ENCODE measurements at regions not wholly inside any gene's neighbourhood (a gene's known extent, or its start where the extent isn't known, plus 50 kb on each side); places are given as distances from the start of the nearest gene placed in this dataset.

- Histone ChIP-seq H3K27me3 (replicated peaks; ENCODE audit: insufficient read depth, low read depth, low read length, poor library complexity) (no peaks in the 10 kb centered on the region), H3K27ac (ENCODE audit: low read depth, low read length, poor library complexity, severe bottlenecking) (no peak overlapping the region), H3K4me3 (ENCODE audit: low read depth, low read length, poor library complexity, severe bottlenecking) (no peak overlapping the region), H3K9me3 (ENCODE audit: low read depth, low read length, poor library complexity, severe bottlenecking) (no peaks in the 10 kb centered on the region), H3K36me3 (ENCODE audit: insufficient read depth, low read length, poor library complexity, severe bottlenecking) (no peaks in the 10 kb centered on the region), H3K4me1 (ENCODE audit: insufficient read depth, low read length, poor library complexity, severe bottlenecking) (no peaks in the 10 kb centered on the region)
- DNase-seq (ENCODE audit: low spot score), result no peak
- ChIA-PET POLR2A (ENCODE audit: low non-redundant PET) (no interaction called here), CTCF (no interaction called here)
- no TSS peak for BruUV-seq (replicated peaks)
- intact Hi-C loops (cut with micrococcal nuclease; ENCODE audit: unreplicated experiment), result loop anchor here (10.0 kb wide), 1 partner anchor 212 kb away; the partner anchor contains the start of gene COX20
- TF ChIP-seq, protein P1, sequence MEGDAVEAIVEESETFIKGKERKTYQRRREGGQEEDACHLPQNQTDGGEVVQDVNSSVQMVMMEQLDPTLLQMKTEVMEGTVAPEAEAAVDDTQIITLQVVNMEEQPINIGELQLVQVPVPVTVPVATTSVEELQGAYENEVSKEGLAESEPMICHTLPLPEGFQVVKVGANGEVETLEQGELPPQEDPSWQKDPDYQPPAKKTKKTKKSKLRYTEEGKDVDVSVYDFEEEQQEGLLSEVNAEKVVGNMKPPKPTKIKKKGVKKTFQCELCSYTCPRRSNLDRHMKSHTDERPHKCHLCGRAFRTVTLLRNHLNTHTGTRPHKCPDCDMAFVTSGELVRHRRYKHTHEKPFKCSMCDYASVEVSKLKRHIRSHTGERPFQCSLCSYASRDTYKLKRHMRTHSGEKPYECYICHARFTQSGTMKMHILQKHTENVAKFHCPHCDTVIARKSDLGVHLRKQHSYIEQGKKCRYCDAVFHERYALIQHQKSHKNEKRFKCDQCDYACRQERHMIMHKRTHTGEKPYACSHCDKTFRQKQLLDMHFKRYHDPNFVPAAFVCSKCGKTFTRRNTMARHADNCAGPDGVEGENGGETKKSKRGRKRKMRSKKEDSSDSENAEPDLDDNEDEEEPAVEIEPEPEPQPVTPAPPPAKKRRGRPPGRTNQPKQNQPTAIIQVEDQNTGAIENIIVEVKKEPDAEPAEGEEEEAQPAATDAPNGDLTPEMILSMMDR (conservative IDR thresholded peaks at IDR 0.05; ENCODE audit: low read depth, low read length), result no peak
- no peak for TF ChIP-seq EZH2 (IDR thresholded peaks at IDR 0.05; ENCODE audit: borderline replicate concordance, low read depth, low read length, poor library complexity, severe bottlenecking)
Measured at GRCh38 chr1:245046769-245047168, 108.0 kb upstream of the KIF26B start.

DNA sequence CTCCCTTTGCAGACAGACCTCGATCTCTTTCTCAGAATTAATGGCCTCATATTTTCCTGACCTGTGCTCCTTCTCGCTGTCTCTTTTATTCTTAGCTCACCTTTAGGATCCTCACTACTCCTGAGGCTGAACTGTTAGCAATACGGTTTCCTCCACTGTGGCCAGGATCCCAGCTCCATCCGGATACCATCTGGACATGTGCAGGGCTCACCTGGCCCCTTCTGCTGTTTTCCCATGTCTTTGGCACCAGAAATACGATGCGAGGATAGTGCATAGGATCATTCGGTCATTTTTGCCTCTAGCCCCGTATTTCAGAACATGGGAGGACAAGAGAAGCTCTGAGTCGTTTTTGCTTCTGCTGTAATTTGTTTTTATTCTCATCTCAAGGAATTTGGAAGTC lies 108.5 kb upstream of the KIF26B start:
- no peak for DNase-seq (ENCODE audit: low spot score)
- ChIA-PET POLR2A (ENCODE audit: low non-redundant PET) (no interaction called here), CTCF (no interaction called here)
- no peak overlapping the region for H3K27ac ChIP-seq (ENCODE audit: low read depth, low read length, poor library complexity, severe bottlenecking)
- intact Hi-C loops (cut with micrococcal nuclease; ENCODE audit: unreplicated experiment), result loop anchor here (10.0 kb wide), 1 partner anchor 212 kb away; the partner anchor contains the start of gene COX20
- TF ChIP-seq, protein P1 (conservative IDR thresholded peaks at IDR 0.05; ENCODE audit: low read depth, low read length), result no peak
- no peak for TF ChIP-seq EZH2 (IDR thresholded peaks at IDR 0.05; ENCODE audit: borderline replicate concordance, low read depth, low read length, poor library complexity, severe bottlenecking)
- H3K27me3 ChIP-seq (replicated peaks; ENCODE audit: insufficient read depth, low read depth, low read length, poor library complexity), result no peaks in the 10 kb centered on the region
- no TSS peak for BruUV-seq (replicated peaks)
- no peaks in the 10 kb centered on the region for H3K36me3 ChIP-seq (ENCODE audit: insufficient read depth, low read length, poor library complexity, severe bottlenecking)
- no peaks in the 10 kb centered on the region for H3K9me3 ChIP-seq (ENCODE audit: low read depth, low read length, poor library complexity, severe bottlenecking)
- H3K4me3 ChIP-seq (ENCODE audit: low read depth, low read length, poor library complexity, severe bottlenecking), result no peak overlapping the region
- H3K4me1 ChIP-seq (ENCODE audit: insufficient read depth, low read length, poor library complexity, severe bottlenecking), result no peaks in the 10 kb centered on the region

DNA sequence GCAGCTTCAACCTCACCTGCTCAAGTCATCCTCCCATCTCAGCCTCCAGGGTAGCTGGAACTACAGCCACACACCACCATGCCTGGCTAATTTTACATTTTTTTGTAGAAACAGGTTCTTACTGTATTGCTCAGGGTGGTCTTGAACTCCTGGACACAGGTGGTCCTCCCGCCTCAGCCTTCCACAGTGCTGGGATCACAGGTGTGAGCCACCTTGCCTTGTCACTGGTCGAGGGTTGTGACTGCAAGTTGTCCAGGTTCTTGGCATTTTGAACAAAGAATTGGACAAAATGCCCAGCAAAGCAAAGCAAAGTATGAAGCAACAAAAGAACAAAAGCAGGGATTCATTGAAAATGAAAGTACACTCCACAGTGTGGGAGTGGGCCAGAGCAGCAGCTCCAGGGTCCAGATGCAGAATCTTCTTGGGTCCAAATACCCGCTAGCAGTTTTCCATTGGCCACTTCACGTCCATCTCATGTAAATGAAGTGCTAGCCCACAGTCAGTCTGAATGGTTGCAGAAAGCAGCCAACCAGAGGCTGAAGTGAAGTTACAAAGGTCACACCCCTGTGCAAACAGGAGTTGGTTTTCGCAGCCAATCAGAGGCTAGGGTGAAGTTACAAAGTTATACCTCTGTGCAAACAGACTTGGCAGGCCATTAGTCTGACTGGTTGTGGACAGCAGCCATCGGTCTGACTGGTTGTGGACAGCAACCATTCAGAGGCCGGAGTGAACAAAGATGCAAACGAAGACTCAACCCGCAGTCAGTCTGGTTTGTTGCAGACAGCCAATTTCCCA lies 109.5 kb upstream of the KIF26B start:
- Histone ChIP-seq H3K36me3 (ENCODE audit: insufficient read depth, low read length, poor library complexity, severe bottlenecking) (no peaks in the 10 kb centered on the region), H3K4me1 (ENCODE audit: insufficient read depth, low read length, poor library complexity, severe bottlenecking) (no peaks in the 10 kb centered on the region), H3K4me3 (ENCODE audit: low read depth, low read length, poor library complexity, severe bottlenecking) (no peak overlapping the region), H3K27ac (ENCODE audit: low read depth, low read length, poor library complexity, severe bottlenecking) (no peak overlapping the region), H3K27me3 (replicated peaks; ENCODE audit: insufficient read depth, low read depth, low read length, poor library complexity) (no peaks in the 10 kb centered on the region), H3K9me3 (ENCODE audit: low read depth, low read length, poor library complexity, severe bottlenecking) (no peaks in the 10 kb centered on the region)
- BruUV-seq (replicated peaks), result no TSS peak
- POLR2A ChIA-PET (ENCODE audit: low non-redundant PET), result no interaction called here
- CTCF ChIA-PET, result no interaction called here
- intact Hi-C loops (cut with micrococcal nuclease; ENCODE audit: unreplicated experiment), result loop anchor here (10.0 kb wide), 1 partner anchor 210 kb away; the partner anchor contains the start of gene COX20
- no peak for TF ChIP-seq EZH2 (IDR thresholded peaks at IDR 0.05; ENCODE audit: borderline replicate concordance, low read depth, low read length, poor library complexity, severe bottlenecking)
- TF ChIP-seq, protein P1 (conservative IDR thresholded peaks at IDR 0.05; ENCODE audit: low read depth, low read length), result no peak
- no peak for DNase-seq (ENCODE audit: low spot score)
